IMR-90 (cell line): ENCODE measurements at regions not wholly inside any gene's neighbourhood (a gene's known extent, or its start where the extent isn't known, plus 50 kb on each side); places are given as distances from the start of the nearest gene placed in this dataset.

Experiments used
- ATAC-seq: fragments of 200-7000 bp; cut with Tn5 transposase; 2 replicates; pipeline ENCODE4 v1.9.1; 2020; ENCODE audit warnings: low read depth, mild to moderate bottlenecking, moderate library complexity
- BruUV-seq: library from RNA; stranded (reverse); fragments of 400-500 nt; replicated peaks from 2 replicates; lab custom pipeline; 2021; lab: Mats Ljungman, UMichigan
- CTCF ChIA-PET: fragments of 300-600 bp; formaldehyde crosslinking; extraction: SDS; loops from one replicate; lab custom pipeline; 2021; ENCODE audit warnings: antibody characterized with exemption; lab: Yijun Ruan, JAX
- POLR2A ChIA-PET: fragments of 300-600 bp; sonication (Branson Sonifier 250); formaldehyde crosslinking; loops from one replicate; lab custom pipeline; 2022; ENCODE audit warnings: antibody characterized with exemption; ENCODE audit not compliant: unreplicated experiment; lab: Charles Lee
- DNase-seq: peaks from one replicate; pipeline ENCODE4 v3.0.0; 2013
- H2AFZ ChIP-seq: replicated peaks from 2 replicates; pipeline ENCODE3; 2013; ENCODE audit warnings: low read length, mild to moderate bottlenecking; ENCODE audit not compliant: poor library complexity
- H2AK5ac ChIP-seq: 2 replicates; pipeline ENCODE4 v1.6.1; 2013; ENCODE audit warnings: low read depth, low read length, inconsistent platforms
- H2AK9ac ChIP-seq: replicated peaks from 2 replicates; pipeline ENCODE3; 2013; ENCODE audit warnings: mild to moderate bottlenecking, low read depth, low read length, moderate library complexity; ENCODE audit not compliant: poor library complexity
- H2BK120ac ChIP-seq: 2 replicates; pipeline ENCODE4 v1.6.1; 2013; ENCODE audit warnings: low read depth, low read length, inconsistent platforms
- H2BK15ac ChIP-seq: 3 replicates; pipeline ENCODE4 v1.6.1; 2013; ENCODE audit warnings: low read depth, low read length, inconsistent platforms
- H2BK20ac ChIP-seq: 2 replicates; pipeline ENCODE4 v1.6.1; 2013; ENCODE audit warnings: low read depth, mild to moderate bottlenecking, inconsistent platforms, low read length, moderate library complexity
- H2BK5ac ChIP-seq: 2 replicates; pipeline ENCODE4 v1.6.1; 2013; ENCODE audit warnings: mild to moderate bottlenecking, low read depth, low read length, inconsistent platforms; ENCODE audit not compliant: poor library complexity, severe bottlenecking
- H3K14ac ChIP-seq: replicated peaks from 2 replicates; pipeline ENCODE4 v1.6.1; 2013; ENCODE audit warnings: low read depth, low read length, inconsistent platforms
- H3K18ac ChIP-seq: 2 replicates; pipeline ENCODE4 v1.6.1; 2013; ENCODE audit warnings: low read depth, low read length, control low read depth
- H3K23ac ChIP-seq: 2 replicates; pipeline ENCODE4 v1.6.1; 2013; ENCODE audit warnings: low read depth, low read length, inconsistent platforms
- H3K27ac ChIP-seq: 2 replicates; pipeline ENCODE4 v1.5.1; 2013; ENCODE audit warnings: mild to moderate bottlenecking, control low read depth, low read length; ENCODE audit not compliant: insufficient read depth
- H3K27me3 ChIP-seq: 2 replicates; pipeline ENCODE4 v1.6.1; 2013; ENCODE audit warnings: low read length; ENCODE audit not compliant: control insufficient read depth, insufficient read depth
- H3K36me3 ChIP-seq: 2 replicates; pipeline ENCODE4 v1.6.1; 2013; ENCODE audit warnings: low read length, mixed read lengths; ENCODE audit not compliant: control insufficient read depth, insufficient read depth
- H3K4ac ChIP-seq: 2 replicates; pipeline ENCODE4 v1.6.1; 2013; ENCODE audit warnings: low read depth, low read length, inconsistent platforms
- H3K4me1 ChIP-seq: 2 replicates; pipeline ENCODE4 v1.6.1; 2013; ENCODE audit warnings: low read length, mixed read lengths; ENCODE audit not compliant: control insufficient read depth, insufficient read depth
- H3K4me2 ChIP-seq: 2 replicates; pipeline ENCODE4 v1.6.1; 2013; ENCODE audit warnings: low read depth, mild to moderate bottlenecking, control low read depth, low read length, moderate library complexity
- H3K4me3 ChIP-seq: 2 replicates; pipeline ENCODE4 v1.5.1; 2013; ENCODE audit warnings: low read depth, mild to moderate bottlenecking, control low read depth, low read length, moderate library complexity; ENCODE audit not compliant: insufficient read depth
- H3K56ac ChIP-seq: 2 replicates; pipeline ENCODE4 v1.6.1; 2013; ENCODE audit warnings: low read length, inconsistent platforms; ENCODE audit not compliant: insufficient read depth; ENCODE audit errors: extremely low read depth
- H3K79me1 ChIP-seq, 2 experiments: 2 replicates each; pipeline ENCODE4 v1.6.1; 2013; ENCODE audit warnings: low read length in 2 of 2, inconsistent platforms in 1 of 2, low read depth in 1 of 2
- H3K9ac ChIP-seq: 2 replicates; pipeline ENCODE4 v1.6.1; 2013; ENCODE audit warnings: low read depth, low read length, control low read depth
- H3K9me1 ChIP-seq: 2 replicates; pipeline ENCODE4 v1.6.1; 2013; ENCODE audit warnings: low read length, inconsistent platforms; ENCODE audit not compliant: insufficient read depth
- H3K9me3 ChIP-seq: 2 replicates; pipeline ENCODE4 v1.6.1; 2013; ENCODE audit warnings: low read length; ENCODE audit not compliant: control insufficient read depth, insufficient read depth
- H4K20me1 ChIP-seq: 2 replicates; pipeline ENCODE4 v1.6.1; 2013; ENCODE audit warnings: low read length, inconsistent platforms; ENCODE audit not compliant: insufficient read depth
- H4K5ac ChIP-seq: 2 replicates; pipeline ENCODE4 v1.6.1; 2013; ENCODE audit warnings: mild to moderate bottlenecking, low read depth, low read length, control low read depth
- H4K8ac ChIP-seq, 2 experiments: 2 replicates each; pipeline ENCODE4 v1.6.1; 2013; ENCODE audit warnings: low read depth in 2 of 2, low read length in 2 of 2, control low read depth in 1 of 2, inconsistent platforms in 1 of 2
- H4K91ac ChIP-seq: 2 replicates; pipeline ENCODE4 v1.6.1; 2013; ENCODE audit warnings: low read depth, low read length, inconsistent platforms; ENCODE audit not compliant: insufficient read depth
- BHLHE40 ChIP-seq: fragments of 150-350 bp; IDR thresholded peaks from 2 replicates; pipeline ENCODE4 v1.6.1; 2016; ENCODE audit warnings: mild to moderate bottlenecking, low read depth, low read length
- FOS ChIP-seq: fragments of 150-350 bp; IDR thresholded peaks from 2 replicates; pipeline ENCODE4 v1.6.1; 2016; ENCODE audit warnings: low read depth, low read length
- NFE2L2 ChIP-seq: fragments of 150-350 bp; IDR thresholded peaks from 2 replicates; pipeline ENCODE4 v1.6.1; 2016; ENCODE audit warnings: low read depth, mild to moderate bottlenecking, low read length
- POLR2A ChIP-seq: IDR thresholded peaks from 2 replicates; pipeline ENCODE4 v1.6.1; 2012; ENCODE audit warnings: mild to moderate bottlenecking, low read depth, low read length
- RCOR1 ChIP-seq: IDR thresholded peaks from 2 replicates; pipeline ENCODE4 v1.6.1; 2012; ENCODE audit warnings: mild to moderate bottlenecking, low read length, improper control_type of control experiment; ENCODE audit not compliant: insufficient replicate concordance
- RFX5 ChIP-seq: IDR thresholded peaks from 2 replicates; pipeline ENCODE4 v1.8.0; 2012; ENCODE audit warnings: low read depth, mild to moderate bottlenecking, low read length, moderate library complexity
- SMC3 ChIP-seq: fragments of 150-350 bp; IDR thresholded peaks from 2 replicates; pipeline ENCODE4 v1.6.1; 2016; ENCODE audit warnings: low read depth, mild to moderate bottlenecking, antibody characterized with exemption, low read length, moderate library complexity
- USF2 ChIP-seq: fragments of 150-350 bp; IDR thresholded peaks from 2 replicates; pipeline ENCODE4 v1.6.1; 2017; ENCODE audit warnings: mild to moderate bottlenecking, antibody characterized with exemption, low read length, low read depth
- WGBS, 2 experiments: methylation state at CpG; one replicate each; pipeline versions ENCODE4 v1.1.5 to v1.1.7; 2013; ENCODE audit warnings: missing lambda C conversion rate in 2 of 2; ENCODE audit not compliant: insufficient read length in 1 of 2; ENCODE audit errors: extremely low coverage in 2 of 2; 5-methylcytosine and 5-hydroxymethylcytosine counted together
- dilution Hi-C: fragments of 300-500 bp; cut with HindIII; formaldehyde crosslinking; loops from one replicate; pipeline ENCODE4 v1.14.3; 2018; ENCODE audit warnings: low sequenced_read_pairs; ENCODE audit not compliant: unreplicated experiment
- in situ Hi-C: fragments of 300-500 bp; cut with MboI; formaldehyde crosslinking; loops from 3 replicates; pipeline ENCODE4 v1.14.3; 2019; ENCODE audit warnings: low sequenced_read_pairs, inconsistent platforms, mixed read lengths
- intact Hi-C: fragments of 100-400 bp; cut with micrococcal nuclease; formaldehyde crosslinking; loops from 2 replicates; pipeline ENCODE4 v1.10.0; 2022
- TF ChIP-seq, protein P1 (sequence below): conservative IDR thresholded peaks from 2 replicates; pipeline ENCODE4 v1.5.1; 2012; ENCODE audit warnings: mild to moderate bottlenecking, low read depth, low read length, improper control_type of control experiment

GRCh38 chr11:69923196-69923595 lies 104.0 kb upstream of the FGF3 start:
- intact Hi-C loops: no loop called here
- BruUV-seq: no TSS peak
- Histone ChIP-seq H2BK20ac (no peak overlapping the region; the same call in 1 of the 2 replicates), H3K14ac (no peak overlapping the region), H2AK9ac (no peak overlapping the region), H2BK15ac (no peak overlapping the region), H3K9me3 (no peaks in the 10 kb centered on the region), H2BK5ac (no peak overlapping the region), H3K23ac (no peak overlapping the region), H4K20me1 (no peaks in the 10 kb centered on the region), H3K4me3 (no peak overlapping the region), H3K36me3 (no peaks in the 10 kb centered on the region), H3K27ac (no peak overlapping the region), H3K9me1 (peaks cover 5% of the 10 kb centered on the region; the same call in 1 of the 2 replicates), H3K4me2 (no peak overlapping the region), H3K79me1 (no peaks in the 10 kb centered on the region), H3K9ac (no peak overlapping the region), H4K8ac (no peak overlapping the region), H2AK5ac (peak overlapping the region; percentile 58; the same call in 1 of the 2 replicates), H3K27me3 (peaks cover 3% of the 10 kb centered on the region; the same call in 1 of the 2 replicates), H2AFZ (no peak overlapping the region), H3K18ac (no peak overlapping the region), H2BK120ac (no peak overlapping the region), H3K4me1 (peaks cover 12% of the 10 kb centered on the region), H4K91ac (no peak overlapping the region), H3K4ac (peak overlapping the region; percentile 9; the same call in 1 of the 2 replicates), H3K56ac (no peak overlapping the region), H4K5ac (no peak overlapping the region)
- no peak for ATAC-seq
- DNase-seq: no peak
- in situ Hi-C loops: no loop called here
- ChIA-PET CTCF (no interaction called here), POLR2A (no interaction called here)
- TF ChIP-seq RCOR1 (no peak), BHLHE40 (no peak), POLR2A (no peak), USF2 (no peak), NFE2L2 (no peak), FOS (no peak), SMC3 (no peak), RFX5 (no peak)
- TF ChIP-seq, protein P1, sequence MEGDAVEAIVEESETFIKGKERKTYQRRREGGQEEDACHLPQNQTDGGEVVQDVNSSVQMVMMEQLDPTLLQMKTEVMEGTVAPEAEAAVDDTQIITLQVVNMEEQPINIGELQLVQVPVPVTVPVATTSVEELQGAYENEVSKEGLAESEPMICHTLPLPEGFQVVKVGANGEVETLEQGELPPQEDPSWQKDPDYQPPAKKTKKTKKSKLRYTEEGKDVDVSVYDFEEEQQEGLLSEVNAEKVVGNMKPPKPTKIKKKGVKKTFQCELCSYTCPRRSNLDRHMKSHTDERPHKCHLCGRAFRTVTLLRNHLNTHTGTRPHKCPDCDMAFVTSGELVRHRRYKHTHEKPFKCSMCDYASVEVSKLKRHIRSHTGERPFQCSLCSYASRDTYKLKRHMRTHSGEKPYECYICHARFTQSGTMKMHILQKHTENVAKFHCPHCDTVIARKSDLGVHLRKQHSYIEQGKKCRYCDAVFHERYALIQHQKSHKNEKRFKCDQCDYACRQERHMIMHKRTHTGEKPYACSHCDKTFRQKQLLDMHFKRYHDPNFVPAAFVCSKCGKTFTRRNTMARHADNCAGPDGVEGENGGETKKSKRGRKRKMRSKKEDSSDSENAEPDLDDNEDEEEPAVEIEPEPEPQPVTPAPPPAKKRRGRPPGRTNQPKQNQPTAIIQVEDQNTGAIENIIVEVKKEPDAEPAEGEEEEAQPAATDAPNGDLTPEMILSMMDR: no peak
- 86% methylated on average over 6 of the region's 7 CpGs; no CpG with 5 or more reads in 1 of the 2 experiments for WGBS, 2 experiments
- dilution Hi-C loops: loop anchor here (25.0 kb wide), 1 partner anchor 239 kb away; no protein-coding TSS in a partner anchor
